Kidney epithelial cell (primary cell): ENCODE measurements at regions not wholly inside any gene's neighbourhood (a gene's known extent, or its start where the extent isn't known, plus 50 kb on each side); places are given as distances from the start of the nearest gene placed in this dataset.
"Not testable (repeated sequence)": the region's sequence is repeated elsewhere in the genome, so short reads cannot be mapped to it uniquely, and the experiment has no call there.

Experiments used
- DNase-seq: peaks from one replicate; pipeline ENCODE4 v3.0.0-alpha.2; 2010; ENCODE audit warnings: low read depth
- H3K27me3 ChIP-seq: 2 replicates; pipeline ENCODE4 v1.6.0; 2011; ENCODE audit warnings: low read length; ENCODE audit not compliant: control insufficient read depth, insufficient read depth
- H3K36me3 ChIP-seq: 2 replicates; pipeline ENCODE4 v1.5.1; 2011; ENCODE audit warnings: low read length; ENCODE audit not compliant: control insufficient read depth, insufficient read depth
- H3K4me3 ChIP-seq: 2 replicates; pipeline ENCODE4 v1.5.1; 2011; ENCODE audit warnings: low read depth, mild to moderate bottlenecking, control low read depth, low read length
- CTCF ChIP-seq: IDR thresholded peaks from 2 replicates; pipeline ENCODE4 v1.5.1; 2011; ENCODE audit warnings: mild to moderate bottlenecking, moderate library complexity, low read length, control low read depth, inconsistent platforms; ENCODE audit not compliant: insufficient read depth, poor library complexity, severe bottlenecking

- DNase-seq: no peak
- no peak for TF ChIP-seq CTCF
- Histone ChIP-seq H3K36me3 (no peaks in the 10 kb centered on the region), H3K4me3 (no peak overlapping the region), H3K27me3 (no peaks in the 10 kb centered on the region)
Observed at GRCh38 chr18:10354241-10354811, 100.1 kb upstream of the APCDD1 start.

GRCh38 chr18:10354890-10355289 is 99.5 kb upstream of the APCDD1 start:
- no peak for DNase-seq
- no peak for TF ChIP-seq CTCF
- no peaks in the 10 kb centered on the region for H3K27me3 ChIP-seq
- H3K4me3 ChIP-seq: no peak overlapping the region
- no peaks in the 10 kb centered on the region for H3K36me3 ChIP-seq

- not testable (repeated sequence) for H3K27me3 ChIP-seq, DNase-seq, H3K4me3 ChIP-seq, H3K36me3 ChIP-seq
Observed at GRCh38 chr18:10356999-10357398, 97.4 kb upstream of the APCDD1 start.

- no peak overlapping the region for H3K4me3 ChIP-seq
- no peak for DNase-seq
- no peaks in the 10 kb centered on the region for H3K36me3 ChIP-seq
- TF ChIP-seq CTCF: no peak
- no peaks in the 10 kb centered on the region for H3K27me3 ChIP-seq
Observed at GRCh38 chr18:10361660-10362059, 92.8 kb upstream of the APCDD1 start.

- Histone ChIP-seq H3K36me3 (no peaks in the 10 kb centered on the region), H3K4me3 (no peak overlapping the region), H3K27me3 (no peaks in the 10 kb centered on the region)
- no peak for TF ChIP-seq CTCF
- no peak for DNase-seq
Observed at GRCh38 chr18:10365021-10365500, 89.4 kb upstream of the APCDD1 start.

- Histone ChIP-seq H3K27me3 (no peaks in the 10 kb centered on the region), H3K36me3 (no peaks in the 10 kb centered on the region), H3K4me3 (no peak overlapping the region)
- TF ChIP-seq CTCF: no peak
- no peak for DNase-seq
Observed at GRCh38 chr18:10365901-10366300, 88.5 kb upstream of the APCDD1 start.
